SK-N-SH (cell line): ENCODE measurements at regions not wholly inside any gene's neighbourhood (a gene's known extent, or its start where the extent isn't known, plus 50 kb on each side); places are given as distances from the start of the nearest gene placed in this dataset.

Experiments used
- CTCF ChIA-PET: fragments of 300-600, 350-600 bp; formaldehyde crosslinking; extraction: SDS; loops from one replicate; lab custom pipeline; 2021; lab: Yijun Ruan, JAX
- POLR2A ChIA-PET: fragments of 350-600 bp; sonication (Branson Sonifier 250); formaldehyde crosslinking; extraction: SDS; loops from one replicate; lab custom pipeline; 2020; ENCODE audit warnings: antibody characterized with exemption, inconsistent platforms; lab: Yijun Ruan, JAX
- DNase-seq: peaks from one replicate; pipeline ENCODE4 v3.0.0; 2012
- H2AFZ ChIP-seq: fragments of 200-600 bp; sonication (generic); 2 replicates; pipeline ENCODE4 v1.8.1; 2016; ENCODE audit warnings: antibody characterized with exemption, mild to moderate bottlenecking, low read depth
- H3F3A ChIP-seq: fragments of 200-600 bp; sonication (generic); replicated peaks from 2 replicates; pipeline ENCODE3; 2016; ENCODE audit warnings: antibody characterized with exemption, mild to moderate bottlenecking; ENCODE audit not compliant: insufficient read depth
- H3K27ac ChIP-seq, 2 experiments: fragments of 200-500 bp in 1 of 2; fragments of 200-600 bp in 1 of 2; sonication (Bioruptor generic) in 1 of 2; sonication (generic), shearing (Covaris generic) in 1 of 2; 2 replicates each; pipeline versions ENCODE4 v1.5.1 to v1.6.1; 2014 to 2016; ENCODE audit warnings: low read depth in 2 of 2, inconsistent platforms in 1 of 2, low read length in 1 of 2, mild to moderate bottlenecking in 1 of 2, mixed read lengths in 1 of 2
- H3K27me3 ChIP-seq: fragments of 200-600 bp; sonication (generic), shearing (Covaris generic); 2 replicates; pipeline ENCODE4 v1.6.1; 2016; ENCODE audit warnings: mixed run types; ENCODE audit not compliant: insufficient read depth
- H3K36me3 ChIP-seq, 2 experiments: fragments of 200-500 bp in 1 of 2; fragments of 200-600 bp in 1 of 2; sonication (Bioruptor generic) in 1 of 2; sonication (generic) in 1 of 2; replicated peaks in 1 of 2; 2 replicates each; pipeline versions ENCODE3 to v1.5.1; 2014 to 2016; ENCODE audit warnings: low read length in 1 of 2, mild to moderate bottlenecking in 1 of 2; ENCODE audit not compliant: insufficient read depth in 2 of 2, control insufficient read depth in 1 of 2
- H3K4me1 ChIP-seq, 2 experiments: fragments of 200-500 bp in 1 of 2; fragments of 200-600 bp in 1 of 2; sonication (Bioruptor generic) in 1 of 2; sonication (generic), shearing (Covaris generic) in 1 of 2; 2 replicates each; pipeline versions ENCODE4 v1.5.1 to v1.6.1; 2014 to 2016; ENCODE audit warnings: low read depth in 1 of 2, low read length in 1 of 2, mixed run types in 1 of 2; ENCODE audit not compliant: insufficient read depth in 2 of 2, control insufficient read depth in 1 of 2
- H3K4me2 ChIP-seq: fragments of 200-600 bp; sonication (generic), shearing (Covaris generic); 2 replicates; pipeline ENCODE4 v1.6.1; 2017; ENCODE audit warnings: mixed run types
- H3K4me3 ChIP-seq, 2 experiments: fragments of 200-500 bp in 1 of 2; fragments of 200-600 bp in 1 of 2; sonication (Bioruptor generic) in 1 of 2; sonication (generic), shearing (Covaris generic) in 1 of 2; 2 replicates each; pipeline versions ENCODE4 v1.5.1 to v1.8.1; 2014 to 2016; ENCODE audit warnings: low read depth in 2 of 2, inconsistent platforms in 1 of 2, low read length in 1 of 2, mild to moderate bottlenecking in 1 of 2, mixed read lengths in 1 of 2, moderate library complexity in 1 of 2
- H3K79me2 ChIP-seq: fragments of 200-600 bp; sonication (generic); 2 replicates; pipeline ENCODE4 v1.8.1; 2017; ENCODE audit warnings: mild to moderate bottlenecking; ENCODE audit not compliant: insufficient read depth
- H3K9ac ChIP-seq: fragments of 200-600 bp; sonication (generic); 2 replicates; pipeline ENCODE4 v1.6.1; 2017; ENCODE audit warnings: mixed run types
- H3K9me2 ChIP-seq: fragments of 200-600 bp; sonication (generic); 2 replicates; pipeline ENCODE4 v1.6.1; 2017; ENCODE audit warnings: mixed run types
- H3K9me3 ChIP-seq: fragments of 200-600 bp; sonication (generic); 2 replicates; pipeline ENCODE4 v1.6.1; 2017; ENCODE audit warnings: mixed run types, mild to moderate bottlenecking, moderate library complexity
- H4K20me1 ChIP-seq: fragments of 200-600 bp; sonication (generic); 2 replicates; pipeline ENCODE4 v1.6.1; 2017; ENCODE audit warnings: mild to moderate bottlenecking, mixed run types; ENCODE audit not compliant: insufficient read depth
- FOSL2 ChIP-seq: IDR thresholded peaks from 2 replicates; pipeline ENCODE4 v1.4.0; 2012; ENCODE audit warnings: low read depth, mild to moderate bottlenecking, moderate library complexity, borderline replicate concordance
- FOXJ3 ChIP-seq: sonication (generic); formaldehyde crosslinking; IDR thresholded peaks from 2 replicates; pipeline ENCODE4 v1.5.1; 2020; ENCODE audit warnings: mild to moderate bottlenecking, missing genetic modification reagents
- FOXM1 ChIP-seq: IDR thresholded peaks from 2 replicates; pipeline ENCODE4 v1.4.0; 2012; ENCODE audit warnings: low read depth, mild to moderate bottlenecking
- GABPA ChIP-seq: IDR thresholded peaks from 2 replicates; pipeline ENCODE4 v1.4.0; 2012; ENCODE audit warnings: low read depth, mild to moderate bottlenecking
- JUND ChIP-seq: IDR thresholded peaks from 2 replicates; pipeline ENCODE4 v1.4.0; 2012
- MEF2A ChIP-seq: IDR thresholded peaks from 2 replicates; pipeline ENCODE4 v1.4.0; 2012; ENCODE audit warnings: low read depth, borderline replicate concordance
- MXI1 ChIP-seq: IDR thresholded peaks from 2 replicates; pipeline ENCODE4 v1.6.1; 2012; ENCODE audit warnings: mild to moderate bottlenecking, low read depth, low read length, improper control_type of control experiment
- NFIC ChIP-seq: IDR thresholded peaks from 2 replicates; pipeline ENCODE4 v1.4.0; 2012; ENCODE audit warnings: borderline replicate concordance
- NRF1 ChIP-seq: IDR thresholded peaks from 2 replicates; pipeline ENCODE4 v1.6.1; 2012; ENCODE audit warnings: low read depth, mild to moderate bottlenecking, low read length
- POLR2AphosphoS5 ChIP-seq: IDR thresholded peaks from 2 replicates; pipeline ENCODE4 v1.6.1; 2012; ENCODE audit warnings: low read depth, low read length
- RAD21 ChIP-seq: IDR thresholded peaks from 2 replicates; pipeline ENCODE4 v1.6.1; 2012; ENCODE audit warnings: mild to moderate bottlenecking, low read length
- SIN3A ChIP-seq: IDR thresholded peaks from 2 replicates; pipeline ENCODE4 v1.6.1; 2012; ENCODE audit warnings: low read depth, mild to moderate bottlenecking, low read length, moderate library complexity, borderline replicate concordance
- TAF1 ChIP-seq: IDR thresholded peaks from 2 replicates; pipeline ENCODE4 v1.6.1; 2012; ENCODE audit warnings: low read depth, mild to moderate bottlenecking, low read length, moderate library complexity, borderline replicate concordance
- TEAD4 ChIP-seq: IDR thresholded peaks from 2 replicates; pipeline ENCODE4 v1.4.0; 2012; ENCODE audit warnings: mild to moderate bottlenecking, borderline replicate concordance; ENCODE audit not compliant: insufficient read depth
- WGBS: methylation state at CpG from one replicate; pipeline ENCODE4 v1.1.6; 2017; ENCODE audit warnings: low lambda C conversion rate; 5-methylcytosine and 5-hydroxymethylcytosine counted together
- TF ChIP-seq, protein P1 (sequence below): IDR thresholded peaks from 2 replicates; pipeline ENCODE4 v1.4.0; 2012; ENCODE audit warnings: low read depth, borderline replicate concordance
- TF ChIP-seq, protein P2 (sequence below): fragments of 200-600 bp; sonication (generic); IDR thresholded peaks from 2 replicates; pipeline ENCODE4 v1.6.1; 2017; ENCODE audit warnings: antibody characterized with exemption, mild to moderate bottlenecking, moderate library complexity
- TF ChIP-seq, protein P3 (sequence below): fragments of 150-350 bp; IDR thresholded peaks from 2 replicates; pipeline ENCODE4 v1.6.1; 2016; ENCODE audit warnings: mild to moderate bottlenecking, low read depth, low read length
- TF ChIP-seq, protein P4 (sequence below): fragments of 150-350 bp; IDR thresholded peaks from 2 replicates; pipeline ENCODE4 v1.6.1; 2017; ENCODE audit warnings: antibody characterized with exemption, low read length, low read depth, borderline replicate concordance

DNA sequence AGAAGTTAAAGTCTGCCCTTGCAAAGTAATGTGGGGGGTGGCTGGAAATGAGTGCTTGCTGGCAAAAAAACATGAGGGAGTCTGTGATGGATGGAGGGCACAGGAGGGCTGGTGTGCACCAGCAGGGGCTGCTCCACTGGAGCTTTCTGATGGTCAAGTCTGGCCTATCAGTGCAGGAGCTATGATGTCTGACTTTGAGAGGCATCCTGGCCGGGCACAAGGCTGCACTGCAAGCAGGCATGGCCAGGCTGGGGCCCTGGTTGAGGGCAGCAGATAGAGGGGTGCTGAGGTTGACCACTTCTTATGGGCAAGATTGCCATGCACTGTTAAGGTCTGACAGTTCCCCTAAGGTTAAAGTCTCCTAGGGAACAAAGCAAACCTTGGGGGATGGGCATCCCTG, 1140.2 kb downstream of the FAM133A start:
- TF ChIP-seq SIN3A (no peak), TAF1 (no peak), FOXJ3 (CRISPR knock-in tag) (no peak), JUND (no peak), FOSL2 (no peak), MXI1 (no peak), NFIC (no peak), FOXM1 (no peak), MEF2A (no peak)
- TF ChIP-seq, protein P1, sequence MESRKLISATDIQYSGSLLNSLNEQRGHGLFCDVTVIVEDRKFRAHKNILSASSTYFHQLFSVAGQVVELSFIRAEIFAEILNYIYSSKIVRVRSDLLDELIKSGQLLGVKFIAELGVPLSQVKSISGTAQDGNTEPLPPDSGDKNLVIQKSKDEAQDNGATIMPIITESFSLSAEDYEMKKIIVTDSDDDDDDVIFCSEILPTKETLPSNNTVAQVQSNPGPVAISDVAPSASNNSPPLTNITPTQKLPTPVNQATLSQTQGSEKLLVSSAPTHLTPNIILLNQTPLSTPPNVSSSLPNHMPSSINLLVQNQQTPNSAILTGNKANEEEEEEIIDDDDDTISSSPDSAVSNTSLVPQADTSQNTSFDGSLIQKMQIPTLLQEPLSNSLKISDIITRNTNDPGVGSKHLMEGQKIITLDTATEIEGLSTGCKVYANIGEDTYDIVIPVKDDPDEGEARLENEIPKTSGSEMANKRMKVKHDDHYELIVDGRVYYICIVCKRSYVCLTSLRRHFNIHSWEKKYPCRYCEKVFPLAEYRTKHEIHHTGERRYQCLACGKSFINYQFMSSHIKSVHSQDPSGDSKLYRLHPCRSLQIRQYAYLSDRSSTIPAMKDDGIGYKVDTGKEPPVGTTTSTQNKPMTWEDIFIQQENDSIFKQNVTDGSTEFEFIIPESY, result no peak
- Histone ChIP-seq H2AFZ (no peak overlapping the region), H3K4me3 (no peak overlapping the region), H3K9me3 (no peaks in the 10 kb centered on the region), H3K36me3 (no peaks in the 10 kb centered on the region), H3K79me2 (no peaks in the 10 kb centered on the region), H3K27me3 (no peaks in the 10 kb centered on the region), H3F3A (no peaks in the 10 kb centered on the region), H3K27ac (no peak overlapping the region), H3K4me2 (no peak overlapping the region), H4K20me1 (no peaks in the 10 kb centered on the region), H3K9ac (no peak overlapping the region), H3K9me2 (no peaks in the 10 kb centered on the region), H3K4me1 (no peaks in the 10 kb centered on the region)
- WGBS, result no CpG with 5 or more reads among the region's 1 CpG
- POLR2A ChIA-PET, result no interaction called here
- CTCF ChIA-PET, result interaction anchor here (0.6 kb wide), 1 partner anchor 528 kb away, joined by 3 read pairs; no protein-coding TSS in a partner anchor
- no peak for DNase-seq

DNA sequence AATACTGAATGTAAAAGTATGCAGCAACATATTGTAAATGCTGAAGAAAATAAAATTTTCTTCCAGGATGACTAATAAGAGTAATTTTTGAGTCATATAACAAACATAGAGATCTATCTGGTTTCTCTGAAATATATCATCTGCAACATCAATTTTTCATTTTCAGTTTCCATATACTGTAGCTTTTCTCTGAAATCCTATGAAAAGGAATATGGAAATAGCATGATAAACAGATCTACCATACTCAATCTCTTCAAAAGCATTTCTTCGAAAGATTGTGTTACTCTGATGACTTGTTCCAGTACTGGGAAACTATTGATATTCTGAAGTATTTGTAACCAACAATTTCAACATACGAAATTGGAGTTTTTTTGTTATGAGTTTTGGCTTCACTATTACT, 1156.7 kb downstream of the FAM133A start:
- Histone ChIP-seq H3K27ac (no peak overlapping the region), H3K36me3 (no peaks in the 10 kb centered on the region), H3K27me3 (no peaks in the 10 kb centered on the region), H3K79me2 (no peaks in the 10 kb centered on the region), H3K9me2 (no peaks in the 10 kb centered on the region), H4K20me1 (no peaks in the 10 kb centered on the region), H3K4me3 (no peak overlapping the region), H3K4me2 (no peak overlapping the region), H3F3A (no peaks in the 10 kb centered on the region), H3K9me3 (no peaks in the 10 kb centered on the region), H3K9ac (no peak overlapping the region), H2AFZ (no peak overlapping the region), H3K4me1 (no peaks in the 10 kb centered on the region)
- no peak for TF ChIP-seq FOSL2
- TF ChIP-seq SIN3A, result no peak
- no peak for TF ChIP-seq POLR2AphosphoS5
- TF ChIP-seq, protein P2, sequence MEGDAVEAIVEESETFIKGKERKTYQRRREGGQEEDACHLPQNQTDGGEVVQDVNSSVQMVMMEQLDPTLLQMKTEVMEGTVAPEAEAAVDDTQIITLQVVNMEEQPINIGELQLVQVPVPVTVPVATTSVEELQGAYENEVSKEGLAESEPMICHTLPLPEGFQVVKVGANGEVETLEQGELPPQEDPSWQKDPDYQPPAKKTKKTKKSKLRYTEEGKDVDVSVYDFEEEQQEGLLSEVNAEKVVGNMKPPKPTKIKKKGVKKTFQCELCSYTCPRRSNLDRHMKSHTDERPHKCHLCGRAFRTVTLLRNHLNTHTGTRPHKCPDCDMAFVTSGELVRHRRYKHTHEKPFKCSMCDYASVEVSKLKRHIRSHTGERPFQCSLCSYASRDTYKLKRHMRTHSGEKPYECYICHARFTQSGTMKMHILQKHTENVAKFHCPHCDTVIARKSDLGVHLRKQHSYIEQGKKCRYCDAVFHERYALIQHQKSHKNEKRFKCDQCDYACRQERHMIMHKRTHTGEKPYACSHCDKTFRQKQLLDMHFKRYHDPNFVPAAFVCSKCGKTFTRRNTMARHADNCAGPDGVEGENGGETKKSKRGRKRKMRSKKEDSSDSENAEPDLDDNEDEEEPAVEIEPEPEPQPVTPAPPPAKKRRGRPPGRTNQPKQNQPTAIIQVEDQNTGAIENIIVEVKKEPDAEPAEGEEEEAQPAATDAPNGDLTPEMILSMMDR, result no peak
- no peak for TF ChIP-seq NRF1
- TF ChIP-seq GABPA, result no peak
- TF ChIP-seq, protein P3, sequence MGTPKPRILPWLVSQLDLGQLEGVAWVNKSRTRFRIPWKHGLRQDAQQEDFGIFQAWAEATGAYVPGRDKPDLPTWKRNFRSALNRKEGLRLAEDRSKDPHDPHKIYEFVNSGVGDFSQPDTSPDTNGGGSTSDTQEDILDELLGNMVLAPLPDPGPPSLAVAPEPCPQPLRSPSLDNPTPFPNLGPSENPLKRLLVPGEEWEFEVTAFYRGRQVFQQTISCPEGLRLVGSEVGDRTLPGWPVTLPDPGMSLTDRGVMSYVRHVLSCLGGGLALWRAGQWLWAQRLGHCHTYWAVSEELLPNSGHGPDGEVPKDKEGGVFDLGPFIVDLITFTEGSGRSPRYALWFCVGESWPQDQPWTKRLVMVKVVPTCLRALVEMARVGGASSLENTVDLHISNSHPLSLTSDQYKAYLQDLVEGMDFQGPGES, result no peak
- TF ChIP-seq JUND, result no peak
- TF ChIP-seq, protein P4, sequence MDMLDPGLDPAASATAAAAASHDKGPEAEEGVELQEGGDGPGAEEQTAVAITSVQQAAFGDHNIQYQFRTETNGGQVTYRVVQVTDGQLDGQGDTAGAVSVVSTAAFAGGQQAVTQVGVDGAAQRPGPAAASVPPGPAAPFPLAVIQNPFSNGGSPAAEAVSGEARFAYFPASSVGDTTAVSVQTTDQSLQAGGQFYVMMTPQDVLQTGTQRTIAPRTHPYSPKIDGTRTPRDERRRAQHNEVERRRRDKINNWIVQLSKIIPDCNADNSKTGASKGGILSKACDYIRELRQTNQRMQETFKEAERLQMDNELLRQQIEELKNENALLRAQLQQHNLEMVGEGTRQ, result no peak
- TF ChIP-seq RAD21, result no peak
- no peak for TF ChIP-seq TEAD4
- WGBS, result 10% methylated on average over 2 of the region's 2 CpGs
- POLR2A ChIA-PET, result no interaction called here
- no peak for DNase-seq
- CTCF ChIA-PET, result interaction anchor here (1.2 to 1.9 kb wide), 5 partner anchors 9 to 245 kb away, joined by 3 to 12 read pairs (median 4); no protein-coding TSS in a partner anchor
